ENCODE measurements at regions not wholly inside any gene's neighbourhood (a gene's known extent, or its start where the extent isn't known, plus 50 kb on each side); places are given as distances from the start of the nearest gene placed in this dataset.
"Not testable (repeated sequence)": the region's sequence is repeated elsewhere in the genome, so short reads cannot be mapped to it uniquely, and the experiment has no call there.

DNA sequence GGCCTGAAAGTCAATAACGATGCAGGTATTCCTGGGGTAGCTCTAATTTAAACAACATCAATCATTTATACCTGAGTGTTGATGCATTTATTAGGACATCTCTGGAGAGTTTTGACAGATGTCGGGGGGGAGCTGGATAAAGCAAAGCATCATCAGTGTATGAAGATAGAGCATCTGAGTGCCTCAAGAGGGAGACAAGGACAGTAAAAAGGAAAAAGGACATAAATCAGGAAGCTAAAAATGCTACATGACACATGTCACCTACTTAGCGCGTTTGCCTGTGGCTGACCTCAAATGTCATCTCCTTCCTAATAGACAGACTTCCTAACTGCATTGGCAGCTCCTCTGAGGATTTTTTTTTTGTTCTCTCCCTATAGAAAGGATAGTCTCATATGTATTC, 259.5 kb upstream of the PKP2 start:
- H3K9ac ChIP-seq, result no peak overlapping the region
- H3K36me3 ChIP-seq (ENCODE audit: control insufficient read depth, insufficient read depth, low read length), result no peaks in the 10 kb centered on the region
- no peaks in the 10 kb centered on the region for H3K27me3 ChIP-seq (ENCODE audit: control insufficient read depth, insufficient read depth, low read length)
- no peak overlapping the region for H3K4me2 ChIP-seq (ENCODE audit: low read length)
- H3K27ac ChIP-seq, result no peak overlapping the region
- TF ChIP-seq, protein P1, sequence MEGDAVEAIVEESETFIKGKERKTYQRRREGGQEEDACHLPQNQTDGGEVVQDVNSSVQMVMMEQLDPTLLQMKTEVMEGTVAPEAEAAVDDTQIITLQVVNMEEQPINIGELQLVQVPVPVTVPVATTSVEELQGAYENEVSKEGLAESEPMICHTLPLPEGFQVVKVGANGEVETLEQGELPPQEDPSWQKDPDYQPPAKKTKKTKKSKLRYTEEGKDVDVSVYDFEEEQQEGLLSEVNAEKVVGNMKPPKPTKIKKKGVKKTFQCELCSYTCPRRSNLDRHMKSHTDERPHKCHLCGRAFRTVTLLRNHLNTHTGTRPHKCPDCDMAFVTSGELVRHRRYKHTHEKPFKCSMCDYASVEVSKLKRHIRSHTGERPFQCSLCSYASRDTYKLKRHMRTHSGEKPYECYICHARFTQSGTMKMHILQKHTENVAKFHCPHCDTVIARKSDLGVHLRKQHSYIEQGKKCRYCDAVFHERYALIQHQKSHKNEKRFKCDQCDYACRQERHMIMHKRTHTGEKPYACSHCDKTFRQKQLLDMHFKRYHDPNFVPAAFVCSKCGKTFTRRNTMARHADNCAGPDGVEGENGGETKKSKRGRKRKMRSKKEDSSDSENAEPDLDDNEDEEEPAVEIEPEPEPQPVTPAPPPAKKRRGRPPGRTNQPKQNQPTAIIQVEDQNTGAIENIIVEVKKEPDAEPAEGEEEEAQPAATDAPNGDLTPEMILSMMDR (IDR thresholded peaks at IDR 0.05), result no peak
- H3K9me3 ChIP-seq (ENCODE audit: control insufficient read depth, low read length), result no peaks in the 10 kb centered on the region
- no peaks in the 10 kb centered on the region for H3K4me1 ChIP-seq
- H3K4me3 ChIP-seq (ENCODE audit: low read depth, low read length), result no peak overlapping the region
- no peak overlapping the region for H2AFZ ChIP-seq
- H3K79me2 ChIP-seq, result no peaks in the 10 kb centered on the region

DNA sequence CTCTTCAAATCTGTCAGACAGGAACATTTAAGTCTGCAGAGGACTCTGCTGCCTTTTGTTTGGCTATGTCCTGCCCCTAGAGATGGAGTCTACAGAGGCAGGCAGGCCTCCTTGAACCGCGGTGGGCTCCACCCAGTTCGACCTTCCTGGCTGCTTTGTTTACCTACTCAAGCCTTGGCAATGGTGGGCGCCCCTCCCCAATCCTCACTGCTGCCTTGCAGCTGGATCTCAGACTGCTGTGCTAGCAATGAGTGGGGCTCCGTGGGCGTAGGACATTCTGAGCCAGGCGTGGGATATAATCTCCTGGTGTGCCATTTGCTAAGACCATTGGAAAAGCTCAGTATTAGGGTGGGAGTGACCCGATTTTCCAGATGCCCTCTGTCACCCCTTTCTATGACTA, 250.7 kb upstream of the PKP2 start:
- not testable (repeated sequence) for H3K27ac ChIP-seq; H3K4me1 ChIP-seq; H3K4me2 ChIP-seq (ENCODE audit: low read length); H2AFZ ChIP-seq; H3K9me3 ChIP-seq (ENCODE audit: control insufficient read depth, low read length); H3K4me3 ChIP-seq (ENCODE audit: low read depth, low read length); H3K79me2 ChIP-seq; H3K9ac ChIP-seq; H3K27me3 ChIP-seq (ENCODE audit: control insufficient read depth, insufficient read depth, low read length); H3K36me3 ChIP-seq (ENCODE audit: control insufficient read depth, insufficient read depth, low read length)

DNA sequence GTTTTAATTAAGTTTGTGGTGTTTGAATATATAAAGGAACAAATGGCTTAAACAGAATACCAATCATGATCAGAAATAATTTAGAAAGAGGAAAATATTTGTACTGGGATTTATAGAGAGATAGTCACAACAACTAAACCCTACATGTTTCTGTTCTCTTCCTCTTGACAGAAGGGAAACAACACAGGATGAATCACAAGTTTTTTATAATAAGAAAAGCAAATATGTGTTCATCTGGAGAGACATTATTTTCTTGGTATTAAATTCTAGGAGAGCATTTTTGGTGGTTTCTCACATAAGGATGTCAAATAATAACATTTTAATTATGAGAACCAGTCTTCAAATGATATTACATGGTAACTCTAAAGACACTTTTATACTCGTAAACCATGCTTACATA, 232.9 kb upstream of the PKP2 start:
- Histone ChIP-seq H3K4me2 (ENCODE audit: low read length) (no peak overlapping the region), H3K27me3 (ENCODE audit: control insufficient read depth, insufficient read depth, low read length) (no peaks in the 10 kb centered on the region), H3K4me3 (ENCODE audit: low read depth, low read length) (no peak overlapping the region), H3K27ac (no peak overlapping the region), H3K9me3 (ENCODE audit: control insufficient read depth, low read length) (no peaks in the 10 kb centered on the region), H3K9ac (no peak overlapping the region), H3K4me1 (no peaks in the 10 kb centered on the region), H2AFZ (no peak overlapping the region), H3K36me3 (ENCODE audit: control insufficient read depth, insufficient read depth, low read length) (no peaks in the 10 kb centered on the region), H3K79me2 (no peaks in the 10 kb centered on the region)
- TF ChIP-seq, protein P1 (IDR thresholded peaks at IDR 0.05), result no peak

DNA sequence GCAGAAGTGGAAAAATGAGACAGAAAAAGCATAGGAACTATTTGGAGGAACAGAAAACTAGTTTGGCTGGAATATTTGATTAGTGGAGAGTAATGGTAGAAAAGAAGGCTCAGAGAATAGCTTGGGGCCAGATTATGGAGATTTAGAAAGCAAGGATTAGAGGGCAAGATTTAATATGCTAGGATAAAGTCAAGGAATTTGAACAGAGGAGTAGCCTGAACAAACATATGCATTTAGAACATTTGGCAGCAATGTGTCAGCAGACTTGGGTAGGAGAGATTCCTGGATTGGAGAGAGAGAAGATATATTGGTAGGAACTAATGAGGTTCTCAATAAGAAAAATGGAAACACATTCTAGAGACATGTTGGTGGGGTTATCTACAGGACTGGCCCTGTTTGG, 229.2 kb upstream of the PKP2 start:
- no peaks in the 10 kb centered on the region for H3K79me2 ChIP-seq

DNA sequence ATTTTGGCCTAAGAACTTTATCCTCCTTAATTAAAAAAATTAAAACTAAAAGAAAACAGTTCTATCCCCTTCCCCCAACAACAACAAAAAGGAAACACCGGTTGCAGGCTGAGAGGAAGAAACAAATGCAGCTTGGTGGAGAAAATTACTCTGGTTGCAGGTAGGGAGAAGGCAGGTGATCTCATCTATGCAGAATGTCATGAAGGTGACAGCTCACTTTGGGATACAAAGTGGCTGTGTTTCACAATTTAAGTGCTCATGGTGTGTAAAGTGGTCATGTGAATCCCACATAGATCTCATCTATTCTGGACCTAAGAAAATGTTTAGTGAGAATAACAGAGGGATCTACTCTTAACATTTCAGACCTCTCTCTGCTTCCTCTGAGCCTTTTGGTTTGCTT, 219.7 kb upstream of the PKP2 start:
- TF ChIP-seq, protein P1 (IDR thresholded peaks at IDR 0.05), result no peak
- Histone ChIP-seq H2AFZ (no peak overlapping the region), H3K4me1 (no peaks in the 10 kb centered on the region), H3K9ac (no peak overlapping the region), H3K27me3 (ENCODE audit: control insufficient read depth, insufficient read depth, low read length) (no peaks in the 10 kb centered on the region), H3K79me2 (no peaks in the 10 kb centered on the region), H3K36me3 (ENCODE audit: control insufficient read depth, insufficient read depth, low read length) (no peaks in the 10 kb centered on the region), H3K9me3 (ENCODE audit: control insufficient read depth, low read length) (no peaks in the 10 kb centered on the region), H3K4me2 (ENCODE audit: low read length) (no peak overlapping the region), H3K4me3 (ENCODE audit: low read depth, low read length) (no peak overlapping the region), H3K27ac (no peak overlapping the region)

More for the DNA sequence above, 229.2 kb upstream of the PKP2 start:
- H3K27ac ChIP-seq, result no peak overlapping the region
- H2AFZ ChIP-seq, result no peak overlapping the region
- H3K4me3 ChIP-seq (ENCODE audit: low read depth, low read length), result no peak overlapping the region
- H3K4me2 ChIP-seq (ENCODE audit: low read length), result no peak overlapping the region
- no peaks in the 10 kb centered on the region for H3K36me3 ChIP-seq (ENCODE audit: control insufficient read depth, insufficient read depth, low read length)
- H3K9me3 ChIP-seq (ENCODE audit: control insufficient read depth, low read length), result no peaks in the 10 kb centered on the region
- TF ChIP-seq, protein P1 (IDR thresholded peaks at IDR 0.05), result no peak
- no peak overlapping the region for H3K9ac ChIP-seq
- H3K4me1 ChIP-seq, result no peaks in the 10 kb centered on the region
- no peaks in the 10 kb centered on the region for H3K27me3 ChIP-seq (ENCODE audit: control insufficient read depth, insufficient read depth, low read length)

Measured in parathyroid adenoma (tissue), 2 donors.